Ishikawa (cell line): ENCODE measurements at regions not wholly inside any gene's neighbourhood (a gene's known extent, or its start where the extent isn't known, plus 50 kb on each side); places are given as distances from the start of the nearest gene placed in this dataset.

Experiments
- CEBPB ChIP-seq: IDR thresholded peaks from 2 replicates; pipeline ENCODE4 v1.6.1; 2012
- CREB1 ChIP-seq: IDR thresholded peaks from 2 replicates; pipeline ENCODE4 v1.6.1; 2012; ENCODE audit warnings: low read depth
- EGR1 ChIP-seq: IDR thresholded peaks from 2 replicates; pipeline ENCODE4 v1.6.1; 2012
- FOXM1 ChIP-seq: IDR thresholded peaks from 2 replicates; pipeline ENCODE4 v1.6.1; 2012; ENCODE audit warnings: low read depth, borderline replicate concordance
- MAX ChIP-seq: IDR thresholded peaks from 2 replicates; pipeline ENCODE4 v1.6.1; 2012
- NFIC ChIP-seq: IDR thresholded peaks from 2 replicates; pipeline ENCODE4 v1.6.1; 2012
- RAD21 ChIP-seq: IDR thresholded peaks from 2 replicates; pipeline ENCODE4 v1.6.1; 2012; ENCODE audit warnings: low read depth
- REST ChIP-seq: IDR thresholded peaks from 2 replicates; pipeline ENCODE4 v1.6.1; 2012; ENCODE audit warnings: low read depth, mild to moderate bottlenecking
- TAF1 ChIP-seq: IDR thresholded peaks from 2 replicates; pipeline ENCODE4 v1.6.1; 2012; ENCODE audit warnings: low read depth, mild to moderate bottlenecking
- TCF12 ChIP-seq: IDR thresholded peaks from 2 replicates; pipeline ENCODE4 v1.6.1; 2012; ENCODE audit warnings: low read depth
- TEAD4 ChIP-seq: IDR thresholded peaks from 2 replicates; pipeline ENCODE4 v1.6.1; 2012
- USF1 ChIP-seq: IDR thresholded peaks from 2 replicates; pipeline ENCODE4 v1.6.1; 2012
- YY1 ChIP-seq: IDR thresholded peaks from 2 replicates; pipeline ENCODE4 v1.6.1; 2012; ENCODE audit warnings: low read depth
- ZBTB7A ChIP-seq: IDR thresholded peaks from 2 replicates; pipeline ENCODE4 v1.6.1; 2012; ENCODE audit warnings: low read depth

GRCh38 chr14:100671906-100672305 is 54.8 kb upstream of the DLK1 start:
- no peak for TF ChIP-seq NFIC
- no peak for TF ChIP-seq TEAD4
- no peak for TF ChIP-seq CEBPB
- TF ChIP-seq ZBTB7A, result no peak
- no peak for TF ChIP-seq EGR1
- no peak for TF ChIP-seq FOXM1
- no peak for TF ChIP-seq TCF12
- no peak for TF ChIP-seq RAD21

GRCh38 chr14:100673085-100673806 is 53.4 kb upstream of the DLK1 start:
- TF ChIP-seq TCF12 (no peak), CREB1 (no peak), EGR1 (no peak), CEBPB (no peak)

GRCh38 chr14:100673807-100674154 is 52.9 kb upstream of the DLK1 start:
- TF ChIP-seq EGR1 (no peak), REST (no peak), FOXM1 (no peak), YY1 (no peak), TEAD4 (no peak)

- no peak for TF ChIP-seq FOXM1
- no peak for TF ChIP-seq USF1
- no peak for TF ChIP-seq YY1
- TF ChIP-seq EGR1, result no peak
- no peak for TF ChIP-seq CEBPB
- TF ChIP-seq RAD21, result no peak
- TF ChIP-seq ZBTB7A, result no peak
- TF ChIP-seq MAX, result no peak
Observed at GRCh38 chr14:100674428-100674827, 52.3 kb upstream of the DLK1 start.

GRCh38 chr14:100674897-100675619 is 51.6 kb upstream of the DLK1 start:
- TF ChIP-seq TEAD4 (no peak), EGR1 (no peak), NFIC (no peak)

- TF ChIP-seq NFIC, result no peak
- no peak for TF ChIP-seq CREB1
- TF ChIP-seq TCF12, result no peak
- no peak for TF ChIP-seq EGR1
- TF ChIP-seq MAX, result no peak
- no peak for TF ChIP-seq USF1
- TF ChIP-seq TAF1, result no peak
Observed at GRCh38 chr14:100675699-100676684, 50.7 kb upstream of the DLK1 start.
